GM18868 (cell line): ENCODE measurements at regions not wholly inside any gene's neighbourhood (a gene's known extent, or its start where the extent isn't known, plus 50 kb on each side); places are given as distances from the start of the nearest gene placed in this dataset.
"Not testable (repeated sequence)": the region's sequence is repeated elsewhere in the genome, so short reads cannot be mapped to it uniquely, and the experiment has no call there.

Experiments
- ATAC-seq: cut with Tn5 transposase; IDR thresholded peaks from one replicate; pipeline ENCODE4 v1.9.1; 2021; ENCODE audit warnings: mild to moderate bottlenecking, moderate library complexity; ENCODE audit not compliant: unreplicated experiment

DNA sequence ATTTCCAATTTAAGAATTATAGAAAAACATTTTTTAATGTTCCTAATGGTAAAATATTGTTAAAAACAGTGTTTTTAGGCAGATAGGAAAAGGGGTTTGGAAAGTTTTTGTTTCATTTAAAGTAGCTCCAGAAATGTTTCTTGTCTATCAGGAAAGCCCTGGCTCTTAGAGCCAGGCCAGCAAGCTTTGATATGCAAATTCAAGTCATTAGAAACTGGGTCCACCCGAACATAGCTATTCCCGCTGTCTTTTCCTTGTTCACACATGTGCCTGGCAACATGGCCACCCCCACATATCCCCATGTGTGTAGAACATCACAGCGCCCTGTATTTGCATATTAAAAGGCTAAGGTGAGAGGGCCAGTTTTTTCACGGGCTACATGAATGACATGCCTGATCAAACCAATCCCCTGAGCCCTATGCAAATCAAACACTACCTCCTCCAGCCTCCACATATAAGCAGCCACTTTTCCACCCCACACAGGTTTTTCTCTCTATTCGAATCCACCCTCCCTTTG is 925.3 kb upstream of the CDH10 start:
- no peak for ATAC-seq

DNA sequence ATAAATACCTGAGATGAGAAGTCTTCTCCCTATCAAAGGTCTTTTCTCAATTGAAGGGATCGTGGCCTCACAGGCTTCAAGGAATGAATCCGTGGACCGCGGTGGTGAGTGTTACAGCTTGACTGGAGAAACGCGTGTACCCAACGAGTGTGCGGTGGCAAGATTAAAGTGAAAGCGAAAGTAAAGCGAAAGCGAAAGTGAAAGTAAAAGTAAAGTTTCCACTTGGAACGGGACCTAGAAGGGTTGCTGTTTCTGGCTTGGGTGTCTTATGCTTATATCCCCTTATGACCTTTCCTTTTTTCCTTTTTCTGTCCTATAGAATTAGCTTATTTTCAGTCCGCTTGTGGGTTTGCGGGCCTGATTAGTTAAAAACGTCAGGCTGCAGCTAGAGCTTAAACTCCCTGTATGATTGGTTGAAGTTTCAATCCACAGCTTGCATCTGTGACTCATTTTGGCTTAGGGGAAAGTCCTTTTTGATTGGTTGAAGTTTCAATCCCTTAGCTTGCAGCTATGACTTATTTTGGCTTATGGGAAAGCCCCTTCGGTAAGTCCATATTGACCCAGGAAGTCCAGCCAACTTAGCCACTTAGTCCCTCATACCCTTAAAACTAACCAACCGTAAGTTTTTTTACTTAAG is 924.3 kb upstream of the CDH10 start:
- no peak for ATAC-seq

DNA sequence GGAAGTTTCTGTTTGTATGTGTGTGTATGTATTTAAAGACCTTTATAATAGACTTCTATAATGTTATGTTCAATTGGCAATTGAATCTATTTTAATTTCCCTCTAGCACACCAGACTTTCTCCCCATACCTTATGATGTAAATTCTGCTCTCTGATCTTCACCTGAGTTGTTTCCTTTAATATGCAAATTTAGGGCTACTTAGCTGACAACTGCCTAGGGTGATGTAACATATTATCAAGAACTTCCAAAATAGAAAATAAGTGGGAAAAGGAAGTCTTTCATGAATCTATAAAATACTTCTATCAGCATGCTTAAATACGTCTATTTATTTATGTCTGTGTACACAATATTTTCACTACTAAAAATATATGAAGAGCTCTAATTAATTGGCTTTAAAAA is 923.5 kb upstream of the CDH10 start:
- ATAC-seq, result no peak

DNA sequence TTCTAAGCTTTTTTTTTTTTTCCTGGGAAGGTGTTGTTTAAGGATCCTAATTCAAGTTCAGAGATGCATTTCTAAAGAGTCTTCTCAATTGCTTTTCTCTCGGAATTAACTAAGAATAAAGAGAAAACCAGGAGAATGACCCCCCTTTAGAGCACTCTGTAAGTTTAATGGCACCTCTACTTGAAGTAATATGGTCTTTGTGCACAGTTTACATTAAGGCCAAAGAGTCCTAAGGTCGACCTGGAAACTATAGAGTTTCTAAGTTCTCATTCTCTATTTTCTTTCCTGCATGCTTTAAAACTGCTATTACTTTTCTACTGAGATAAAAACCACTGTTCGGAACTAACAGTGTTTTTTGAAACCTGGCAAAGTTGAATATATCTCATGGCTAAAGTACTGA is 923.1 kb upstream of the CDH10 start:
- no peak for ATAC-seq

DNA sequence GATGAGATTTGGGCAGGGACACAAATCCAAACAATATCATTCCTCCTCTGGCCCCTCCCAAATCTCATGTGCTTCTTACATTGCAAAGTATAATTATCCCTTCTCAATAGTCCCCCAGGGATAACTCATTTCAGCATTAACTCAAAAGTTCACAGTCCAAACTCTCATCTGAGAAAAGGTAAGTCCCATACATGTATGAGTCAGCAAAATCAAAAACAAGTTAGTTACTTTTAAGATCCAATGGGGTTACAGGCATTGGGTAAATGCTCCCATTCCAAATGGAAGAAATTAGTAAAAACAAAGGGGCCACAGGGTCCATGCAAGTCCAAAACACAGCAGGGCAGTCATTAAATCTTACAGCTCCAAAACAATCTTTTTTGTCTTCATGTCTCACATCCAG is 917.9 kb upstream of the CDH10 start:
- ATAC-seq, result no peak

DNA sequence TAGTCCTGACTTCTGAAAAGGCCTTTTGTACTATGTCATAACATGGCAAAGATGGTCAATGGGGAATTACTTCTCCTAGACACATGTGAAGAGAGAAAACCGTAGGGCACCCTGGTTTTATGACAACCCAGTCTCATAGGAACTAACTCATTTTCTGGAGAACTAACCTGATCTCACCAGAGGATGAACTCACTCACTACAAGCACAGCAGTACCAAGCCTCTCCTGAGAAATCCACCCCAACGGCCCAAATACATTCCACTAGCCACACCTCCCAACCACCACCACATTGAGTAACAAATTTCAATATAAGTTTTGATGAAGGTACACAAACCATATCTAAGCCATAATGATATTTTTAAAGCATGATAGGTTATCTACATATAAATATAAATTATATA is 909.3 kb upstream of the CDH10 start:
- ATAC-seq, result no peak

DNA sequence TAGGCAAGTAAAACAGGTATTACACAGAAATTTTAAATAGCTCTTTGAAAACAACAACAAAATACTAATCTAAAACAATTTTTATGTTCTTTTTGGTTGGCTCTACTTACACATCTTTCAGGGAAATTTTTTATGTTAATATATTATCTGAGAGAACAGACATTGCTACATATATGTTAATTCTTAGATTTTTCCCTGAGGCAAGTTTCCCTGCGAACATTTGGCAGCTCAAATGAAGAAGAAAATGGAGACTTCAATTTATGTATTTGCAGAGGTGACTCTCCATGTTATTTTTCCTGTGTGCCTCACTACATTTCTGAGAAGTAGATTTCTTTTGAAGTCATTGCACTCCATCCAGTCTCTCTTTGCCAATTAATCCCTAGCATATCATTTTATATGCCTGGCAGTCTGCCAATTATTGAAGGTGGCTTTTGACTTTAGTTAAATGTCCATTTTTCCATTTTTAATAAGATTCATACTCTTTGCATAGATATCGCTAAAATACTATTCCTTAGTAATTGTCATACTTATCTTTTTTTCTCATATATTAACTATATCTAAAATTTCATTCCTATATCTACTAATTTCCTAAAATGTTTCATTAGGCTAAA is 908.2 kb upstream of the CDH10 start:
- ATAC-seq, result no peak

DNA sequence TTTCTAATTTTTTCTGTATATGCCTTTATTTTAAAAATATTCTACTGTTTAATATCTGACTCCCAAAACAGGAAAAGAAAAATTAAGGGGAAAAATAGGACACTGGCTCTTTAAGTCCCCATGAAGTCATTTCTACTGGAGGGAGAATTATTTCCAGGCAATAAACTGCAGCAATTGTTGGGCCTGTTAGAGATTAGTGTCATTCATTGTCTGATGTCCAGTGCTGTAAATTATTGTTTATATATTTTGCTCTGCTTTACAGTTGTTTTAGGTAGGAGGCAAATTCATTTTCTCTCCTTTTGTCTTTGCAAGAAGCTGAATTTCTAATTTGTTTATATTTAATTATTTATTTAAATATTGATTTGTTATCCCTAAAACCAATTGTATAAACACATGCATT is 906.0 kb upstream of the CDH10 start:
- no peak for ATAC-seq

DNA sequence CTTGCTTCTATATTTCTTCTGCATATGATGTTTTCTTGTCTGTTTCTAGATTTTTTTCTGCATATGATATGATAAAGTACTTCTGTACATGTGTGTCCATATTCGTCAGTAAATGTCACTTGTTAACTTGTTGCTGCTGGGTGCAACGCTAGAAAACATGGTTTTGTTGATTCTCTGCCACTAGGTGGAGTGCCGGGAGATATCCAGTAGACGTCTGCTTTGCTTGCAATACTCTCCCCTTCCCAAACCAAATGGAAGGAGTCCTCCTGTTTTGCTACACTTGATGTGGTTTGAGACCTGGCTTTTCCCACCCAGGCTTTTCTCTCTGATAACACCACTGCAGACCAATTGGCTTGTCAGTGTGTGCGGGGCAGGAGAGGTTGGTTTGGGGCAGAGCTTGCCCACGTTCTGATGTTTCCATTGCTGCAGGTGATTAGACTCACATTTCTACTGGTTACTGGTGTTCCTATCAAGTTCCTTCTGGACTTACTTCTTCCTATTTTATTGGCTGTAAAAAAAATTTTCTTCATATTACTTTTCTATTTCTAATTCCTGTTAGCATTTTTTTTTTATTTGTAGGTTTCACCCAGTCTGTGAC is 900.0 kb upstream of the CDH10 start:
- ATAC-seq, result peak; percentile 88

DNA sequence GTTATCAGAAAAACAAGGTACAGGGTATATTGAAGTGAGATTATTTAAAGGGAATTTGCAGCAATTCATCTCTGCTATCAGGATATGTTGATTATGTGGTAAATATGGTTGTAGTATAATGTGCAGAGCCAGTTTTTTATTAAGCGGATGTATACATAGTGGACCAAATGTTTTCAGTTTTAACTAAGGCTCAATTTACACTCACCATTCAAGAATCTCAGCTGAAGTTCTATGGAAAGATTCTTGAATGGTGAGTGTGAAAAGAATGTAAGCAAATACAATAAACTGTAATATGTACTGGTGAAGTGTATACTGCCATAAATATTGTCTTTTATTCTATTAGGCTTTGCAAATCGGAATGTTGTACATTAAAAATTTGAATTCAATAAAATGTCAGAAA is 895.9 kb upstream of the CDH10 start:
- no peak for ATAC-seq

DNA sequence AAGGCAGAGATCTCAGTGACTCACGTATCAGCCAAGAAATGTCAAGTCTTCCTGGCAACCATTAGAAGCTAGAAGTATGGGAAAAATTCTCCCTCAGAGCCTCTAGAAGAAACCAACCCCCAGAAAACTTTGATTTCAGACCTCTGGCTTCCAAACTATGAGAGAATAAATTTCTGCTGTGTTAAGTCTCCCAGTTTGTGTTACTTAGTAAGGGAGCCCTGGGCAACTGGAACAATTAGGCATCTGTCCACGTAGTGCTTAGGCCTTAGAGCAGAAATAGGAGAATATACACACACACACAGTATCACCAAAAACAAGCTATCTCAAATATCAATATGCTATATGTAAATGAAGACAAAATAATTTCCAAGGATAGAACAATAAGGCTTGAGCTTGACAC is 894.8 kb upstream of the CDH10 start:
- no peak for ATAC-seq

DNA sequence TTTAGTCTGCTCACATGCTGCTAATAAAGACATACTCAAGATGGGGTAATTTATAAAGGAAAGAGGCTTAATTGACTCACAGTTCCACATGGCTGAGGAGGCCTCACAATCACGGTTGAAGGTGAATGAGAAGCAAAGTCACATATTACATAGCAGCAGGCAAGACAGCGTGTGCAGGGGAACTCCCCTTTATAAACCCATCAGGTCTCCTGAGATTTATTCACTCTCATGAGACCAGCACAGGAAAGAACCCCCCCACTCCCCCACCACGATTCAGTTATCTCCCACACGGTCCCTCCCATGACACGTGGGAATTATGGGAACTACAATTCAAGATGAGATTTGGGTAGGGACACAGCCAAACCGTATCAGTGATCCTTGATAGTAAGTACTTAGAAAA is 891.7 kb upstream of the CDH10 start:
- peak; percentile 55 for ATAC-seq

DNA sequence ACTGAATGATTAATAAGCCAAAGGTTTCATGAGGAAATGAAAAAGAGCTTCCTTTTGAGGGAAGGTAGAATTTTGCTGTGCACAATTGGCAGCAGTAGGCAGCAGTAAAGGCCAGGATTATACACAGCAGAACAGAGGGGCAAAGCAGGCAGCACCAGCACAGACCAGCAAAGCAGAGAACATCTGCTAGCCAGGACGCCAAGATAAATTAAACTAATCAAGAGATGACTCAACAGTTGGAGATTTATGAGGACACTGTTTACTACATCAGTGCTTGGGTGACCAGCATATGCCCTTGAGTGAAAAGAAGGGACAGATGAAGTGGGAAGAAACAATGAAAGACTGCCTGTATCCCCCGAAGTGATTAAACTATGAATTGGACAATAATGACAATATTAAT is 871.4 kb upstream of the CDH10 start:
- no peak for ATAC-seq

DNA sequence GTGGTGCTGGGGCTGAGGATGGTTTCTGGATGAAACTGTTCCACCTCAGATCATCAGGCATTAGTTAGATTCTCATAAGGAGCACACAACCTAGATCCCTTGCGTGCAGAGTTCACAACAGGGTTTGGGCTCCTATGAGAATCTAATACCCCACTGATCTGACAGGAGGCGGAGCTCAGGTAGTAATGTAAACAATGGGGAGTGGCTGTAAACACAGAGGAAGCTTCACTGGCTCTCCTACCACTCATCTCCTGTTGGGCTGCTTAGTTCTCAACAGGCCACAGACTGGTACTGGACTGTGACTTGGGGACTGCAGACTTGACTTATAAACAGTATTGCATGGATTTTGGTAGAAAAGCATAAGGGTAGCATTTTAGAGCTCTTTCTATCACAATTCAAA is 870.7 kb upstream of the CDH10 start:
- ATAC-seq, result no peak

DNA sequence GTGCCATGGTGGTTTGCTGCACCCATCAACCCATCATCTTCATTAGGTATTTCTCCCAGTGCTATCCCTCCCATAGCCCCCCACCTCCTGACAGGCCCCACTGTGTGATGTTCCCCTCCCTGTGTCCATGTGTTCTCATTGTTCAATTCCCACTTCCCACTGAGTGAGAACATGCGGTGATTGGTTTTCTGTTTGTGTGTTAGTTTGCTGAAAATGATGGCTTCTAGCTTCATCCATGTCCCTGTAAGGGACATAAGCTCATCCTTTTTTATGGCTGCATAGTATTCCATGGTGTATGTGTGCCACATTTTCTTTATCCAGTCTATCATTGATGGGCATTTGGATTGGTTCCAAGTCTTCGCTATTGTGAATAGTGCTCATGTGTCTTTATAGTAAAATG is 865.9 kb upstream of the CDH10 start:
- ATAC-seq, result not testable (repeated sequence)

DNA sequence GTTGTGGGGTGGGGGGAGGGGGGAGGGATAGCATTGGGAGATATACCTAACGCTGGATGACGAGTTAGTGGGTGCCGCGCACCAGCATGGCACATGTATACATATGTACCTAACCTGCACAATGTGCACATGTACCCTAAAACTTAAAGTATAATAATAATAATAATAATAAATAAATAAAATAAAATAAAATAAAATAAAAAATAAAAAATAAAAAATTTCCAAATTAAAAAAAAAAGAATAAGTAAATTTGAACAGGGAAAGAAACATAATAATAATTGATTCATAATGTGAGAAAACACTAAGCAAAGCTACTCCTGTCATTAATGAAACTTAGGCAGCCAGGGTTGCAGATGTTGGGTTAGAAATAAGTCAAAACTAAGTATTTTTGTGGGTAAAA is 863.2 kb upstream of the CDH10 start:
- not testable (repeated sequence) for ATAC-seq

DNA sequence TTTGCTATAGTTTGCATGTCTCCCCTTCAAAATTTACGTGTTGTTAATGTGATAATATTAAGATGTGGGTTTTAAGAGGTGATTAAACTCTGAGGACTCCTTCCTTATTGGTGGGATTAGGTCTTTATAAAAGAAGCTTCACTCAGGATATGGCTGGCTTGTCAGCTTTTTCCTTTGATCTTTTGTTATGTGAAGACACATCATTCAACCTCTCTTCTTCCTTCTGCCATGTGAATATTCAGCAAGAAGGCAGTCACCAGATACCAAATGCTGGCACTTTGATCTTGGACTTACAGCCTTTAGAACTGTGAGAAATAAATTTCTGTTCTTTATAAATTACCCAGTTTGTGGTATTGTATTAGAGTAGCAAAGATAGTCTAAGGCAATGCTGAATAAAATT is 855.9 kb upstream of the CDH10 start:
- ATAC-seq, result no peak

DNA sequence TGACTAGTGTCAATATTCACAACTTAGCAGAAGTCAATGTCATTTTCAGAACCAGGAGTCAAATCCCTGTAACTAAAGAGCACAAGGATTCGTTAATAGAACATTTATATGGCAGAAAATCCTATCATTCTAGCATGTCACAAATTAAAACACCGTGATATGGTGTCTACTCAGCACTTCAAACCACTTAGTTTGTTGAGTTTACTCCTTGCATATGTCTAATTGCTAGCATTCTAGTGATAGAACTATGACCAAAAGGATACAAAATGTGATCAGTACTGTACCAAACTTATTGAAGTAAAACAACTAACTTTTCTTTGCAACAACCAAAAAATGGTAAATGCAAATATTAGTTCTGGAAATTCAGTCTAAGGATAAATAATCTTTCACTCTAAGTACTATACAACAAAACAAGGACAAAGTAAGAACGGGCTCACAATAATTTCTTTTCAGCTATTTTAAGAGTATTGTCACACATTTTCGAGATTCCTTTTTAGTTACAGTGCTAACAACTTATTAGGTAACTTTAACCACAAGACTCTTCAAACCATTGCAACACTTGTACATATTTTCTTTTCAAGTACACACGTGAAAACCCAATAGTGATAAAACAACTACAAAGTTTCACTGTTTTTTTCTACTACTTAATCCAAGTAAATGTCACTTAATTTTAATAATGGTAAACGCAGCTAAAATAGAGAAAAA is 845.2 kb upstream of the CDH10 start:
- no peak for ATAC-seq

DNA sequence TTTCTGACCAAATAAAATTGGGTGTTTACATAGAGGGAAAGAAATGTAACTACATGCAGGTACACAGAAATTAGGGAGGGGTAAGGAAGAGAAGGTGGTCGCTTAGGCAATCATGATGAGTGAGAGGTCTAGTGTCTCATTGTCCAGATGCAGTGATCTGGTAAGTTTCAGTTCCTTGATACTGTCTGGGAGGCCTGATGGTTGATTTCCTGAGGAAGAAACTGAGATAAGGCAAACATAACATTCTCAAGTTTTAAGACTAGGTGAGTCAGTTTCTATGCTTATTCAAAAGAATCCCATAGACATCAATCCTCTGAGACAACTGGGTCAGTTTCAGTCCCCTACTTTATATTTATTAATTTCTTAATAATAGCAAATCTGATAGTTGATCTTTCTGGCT is 843.3 kb upstream of the CDH10 start:
- no peak for ATAC-seq

DNA sequence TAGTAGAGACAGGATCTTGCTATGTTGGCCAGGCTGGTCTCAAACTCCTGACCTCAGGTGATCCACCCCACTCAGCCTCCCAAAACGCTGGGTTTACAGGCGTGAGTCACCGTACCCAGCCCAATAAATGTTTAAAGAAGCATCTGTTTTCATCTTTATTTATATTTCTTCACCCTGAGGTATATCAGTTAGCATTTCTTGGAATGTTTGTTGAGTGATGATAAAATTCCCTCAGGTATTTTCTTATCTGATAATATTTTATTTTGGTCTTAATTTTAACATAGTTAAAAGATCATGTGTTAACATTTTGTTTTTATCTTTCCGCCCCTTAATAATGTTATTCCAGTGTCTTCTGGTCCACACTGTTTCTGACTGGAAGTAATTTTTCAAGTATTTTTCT is 839.6 kb upstream of the CDH10 start:
- no peak for ATAC-seq

DNA sequence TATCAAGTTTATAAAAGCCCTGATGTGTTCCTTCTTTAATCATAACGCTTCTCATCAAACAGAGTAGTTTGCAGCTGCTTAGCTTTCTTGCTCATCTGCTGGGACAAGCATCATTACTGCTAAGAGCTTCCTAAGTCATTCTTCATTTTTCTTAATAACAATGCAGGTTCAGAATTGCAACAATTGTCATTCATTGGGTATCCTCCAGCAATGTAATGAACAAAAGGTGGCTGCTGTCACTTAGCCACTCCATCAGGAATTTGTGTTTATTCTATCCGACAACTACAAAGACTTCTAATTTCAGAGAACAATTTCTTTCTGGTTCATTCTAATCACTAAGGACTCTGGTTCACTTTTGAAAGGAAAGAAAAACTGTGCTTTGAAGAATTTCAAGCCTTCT is 836.7 kb upstream of the CDH10 start:
- ATAC-seq, result no peak

DNA sequence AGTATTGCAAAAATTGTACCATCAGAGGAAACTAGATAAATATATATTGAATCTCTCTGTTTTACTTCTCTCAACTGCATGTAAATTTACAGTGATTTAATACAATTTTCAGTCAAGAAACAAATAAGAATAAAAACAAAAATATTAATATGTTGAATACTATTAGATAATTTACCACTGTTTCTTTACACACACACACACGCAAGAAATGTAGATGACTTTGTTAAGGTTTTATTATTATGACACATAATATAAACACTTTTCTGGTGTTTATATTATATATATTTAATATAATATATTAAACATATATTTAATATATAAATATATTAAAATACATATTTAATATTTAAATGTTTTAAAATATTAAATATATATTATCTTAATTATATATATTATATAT is 814.3 kb upstream of the CDH10 start:
- ATAC-seq, result no peak
